ENCODE measurements at regions not wholly inside any gene's neighbourhood (a gene's known extent, or its start where the extent isn't known, plus 50 kb on each side); places are given as distances from the start of the nearest gene placed in this dataset.

GRCh38 chr2:180735799-180736198 is 244.6 kb upstream of the UBE2E3 start:
- DNase-seq (ENCODE audit: low spot score), result no peak

GRCh38 chr2:180734382-180734781 is 246.0 kb upstream of the UBE2E3 start:
- DNase-seq (ENCODE audit: low spot score), result no peak

GRCh38 chr2:180733330-180733729 is 247.1 kb upstream of the UBE2E3 start:
- no peak for DNase-seq (ENCODE audit: low spot score)

GRCh38 chr2:180732337-180732736 is 248.1 kb upstream of the UBE2E3 start:
- no peak for DNase-seq (ENCODE audit: low spot score)

GRCh38 chr2:180730976-180731375 is 249.4 kb upstream of the UBE2E3 start:
- DNase-seq (ENCODE audit: low spot score), result no peak

GRCh38 chr2:180728928-180729559 is 251.4 kb upstream of the UBE2E3 start:
- no peak for DNase-seq (ENCODE audit: low spot score)

GRCh38 chr2:180723712-180724111 is 256.7 kb upstream of the UBE2E3 start:
- DNase-seq (ENCODE audit: low spot score), result no peak

GRCh38 chr2:180722551-180723239 is 257.7 kb upstream of the UBE2E3 start:
- no peak for DNase-seq (ENCODE audit: low spot score)

GRCh38 chr2:180720829-180721228 is 259.6 kb upstream of the UBE2E3 start:
- no peak for DNase-seq (ENCODE audit: low spot score)

GRCh38 chr2:180717588-180717987 is 262.8 kb upstream of the UBE2E3 start:
- DNase-seq (ENCODE audit: low spot score), result no peak

- peak; percentile 74 for DNase-seq (ENCODE audit: low spot score)
Observed at GRCh38 chr2:180716186-180717180, 263.9 kb upstream of the UBE2E3 start.

- no peak for DNase-seq (ENCODE audit: low spot score)
Observed at GRCh38 chr2:180715044-180715443, 265.4 kb upstream of the UBE2E3 start.

GRCh38 chr2:180709392-180710145 is 270.8 kb upstream of the UBE2E3 start:
- DNase-seq (ENCODE audit: low spot score), result no peak

GRCh38 chr2:180707884-180708205 is 272.6 kb upstream of the UBE2E3 start:
- DNase-seq (ENCODE audit: low spot score), result no peak

- no peak for DNase-seq (ENCODE audit: low spot score)
Observed at GRCh38 chr2:180707175-180707883, 273.1 kb upstream of the UBE2E3 start.

GRCh38 chr2:180706694-180707093 is 273.7 kb upstream of the UBE2E3 start:
- no peak for DNase-seq (ENCODE audit: low spot score)

- no peak for DNase-seq (ENCODE audit: low spot score)
Observed at GRCh38 chr2:180705551-180705950, 274.9 kb upstream of the UBE2E3 start.

- DNase-seq (ENCODE audit: low spot score), result no peak
Observed at GRCh38 chr2:180705122-180705521, 275.3 kb upstream of the UBE2E3 start.

GRCh38 chr2:180699657-180700361 is 280.6 kb upstream of the UBE2E3 start:
- no peak for DNase-seq (ENCODE audit: low spot score)

- no peak for DNase-seq (ENCODE audit: low spot score)
Observed at GRCh38 chr2:180698668-180699067, 281.7 kb upstream of the UBE2E3 start.
